Vagina (tissue), 2 donors: ENCODE measurements at regions not wholly inside any gene's neighbourhood (a gene's known extent, or its start where the extent isn't known, plus 50 kb on each side); places are given as distances from the start of the nearest gene placed in this dataset.
"Not testable (repeated sequence)": the region's sequence is repeated elsewhere in the genome, so short reads cannot be mapped to it uniquely, and the experiment has no call there.

ENCODE experiments used
- CTCF ChIP-seq, 3 experiments: fragments of 450-650 bp in 2 of 3; fragments of 200-600 bp in 1 of 3; sonication (generic) in 1 of 3; IDR thresholded peaks; one replicate each; pipeline ENCODE4 v1.5.1; 2017 to 2019; ENCODE audit warnings: antibody characterized with exemption in 3 of 3, mild to moderate bottlenecking in 2 of 3, moderate library complexity in 2 of 3
- POLR2A ChIP-seq, 2 donors: fragments of 450-650 bp; IDR thresholded peaks; one replicate each; pipeline ENCODE4 v1.6.1; 2017; ENCODE audit warnings: antibody characterized with exemption in 2 of 2, mild to moderate bottlenecking in 2 of 2, moderate library complexity in 2 of 2
- POLR2AphosphoS5 ChIP-seq, 2 donors: sonication (generic); formaldehyde crosslinking; IDR thresholded peaks; one replicate each; pipeline ENCODE4 v1.9.0; 2017; ENCODE audit warnings: antibody characterized with exemption in 2 of 2, mild to moderate bottlenecking in 2 of 2, low read depth in 1 of 2; ENCODE audit not compliant: insufficient read depth in 1 of 2

DNA sequence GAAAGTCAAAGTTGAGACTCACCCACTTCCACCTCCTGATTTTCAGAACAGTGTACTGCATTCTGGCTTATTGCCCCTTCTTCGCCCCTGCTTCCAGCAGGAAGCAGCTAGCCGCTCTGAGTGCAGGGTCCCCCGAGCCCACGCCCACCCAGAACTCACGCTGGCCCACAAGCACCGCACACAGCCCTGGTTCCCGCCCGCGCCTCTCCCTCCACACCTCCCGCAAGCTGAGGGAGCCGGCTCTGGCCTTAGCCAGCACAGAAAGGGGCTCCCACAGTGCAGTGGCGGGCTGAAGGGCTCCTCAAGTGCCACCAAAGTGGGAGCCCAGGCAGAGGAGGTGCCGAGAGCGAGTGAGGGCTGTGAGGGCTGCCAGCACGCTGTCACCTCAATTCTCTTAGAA is 657.7 kb upstream of the SPRY2 start:
- TF ChIP-seq CTCF (IDR thresholded peaks at IDR 0.05); POLR2AphosphoS5 (IDR thresholded peaks at IDR 0.05; ENCODE audit: insufficient read depth in 1 of 2, low read depth in 1 of 2); POLR2A (IDR thresholded peaks at IDR 0.05): not testable (repeated sequence)
